ENCODE measurements at regions not wholly inside any gene's neighbourhood (a gene's known extent, or its start where the extent isn't known, plus 50 kb on each side); places are given as distances from the start of the nearest gene placed in this dataset.

DNA sequence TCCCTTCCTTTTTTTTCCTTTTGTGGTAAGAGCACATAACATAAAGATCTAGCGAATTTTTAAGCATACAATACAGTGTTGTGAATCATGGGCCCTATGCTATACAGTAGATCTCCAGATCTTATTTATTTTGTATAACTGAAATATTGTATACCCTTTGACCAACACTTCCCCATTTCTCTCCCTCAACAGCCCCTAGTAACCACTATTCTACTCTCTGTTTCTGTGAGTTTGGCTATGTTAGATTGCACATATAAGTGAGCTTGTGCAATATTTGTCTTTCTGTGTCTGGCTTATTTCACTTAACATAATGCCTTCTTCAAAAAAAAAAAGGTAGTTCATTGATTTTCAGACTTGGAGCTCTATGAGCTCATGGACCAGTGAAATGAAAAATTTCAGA, 180.5 kb downstream of the C11orf91 start:
- no peak for DNase-seq

DNA sequence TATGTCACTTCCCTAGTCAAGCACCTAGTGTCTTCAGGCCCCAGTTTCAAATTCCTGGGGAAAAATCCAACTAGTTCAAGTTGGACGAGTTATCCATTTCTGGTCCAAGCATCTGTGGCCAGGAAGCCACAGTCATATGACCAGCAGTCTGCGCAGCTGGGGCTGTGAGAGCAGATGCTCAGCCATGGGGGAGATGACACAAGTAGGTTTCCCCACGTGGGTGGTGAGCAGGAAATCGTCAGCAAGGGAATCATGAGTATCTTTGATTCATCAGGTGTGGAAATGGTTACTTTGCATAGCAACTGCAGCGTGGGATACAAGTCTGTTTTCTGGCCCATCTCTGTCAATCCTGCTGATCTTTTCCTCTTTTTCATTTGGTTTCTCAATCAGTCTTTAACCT, 185.3 kb downstream of the C11orf91 start:
- DNase-seq, result no peak

DNA sequence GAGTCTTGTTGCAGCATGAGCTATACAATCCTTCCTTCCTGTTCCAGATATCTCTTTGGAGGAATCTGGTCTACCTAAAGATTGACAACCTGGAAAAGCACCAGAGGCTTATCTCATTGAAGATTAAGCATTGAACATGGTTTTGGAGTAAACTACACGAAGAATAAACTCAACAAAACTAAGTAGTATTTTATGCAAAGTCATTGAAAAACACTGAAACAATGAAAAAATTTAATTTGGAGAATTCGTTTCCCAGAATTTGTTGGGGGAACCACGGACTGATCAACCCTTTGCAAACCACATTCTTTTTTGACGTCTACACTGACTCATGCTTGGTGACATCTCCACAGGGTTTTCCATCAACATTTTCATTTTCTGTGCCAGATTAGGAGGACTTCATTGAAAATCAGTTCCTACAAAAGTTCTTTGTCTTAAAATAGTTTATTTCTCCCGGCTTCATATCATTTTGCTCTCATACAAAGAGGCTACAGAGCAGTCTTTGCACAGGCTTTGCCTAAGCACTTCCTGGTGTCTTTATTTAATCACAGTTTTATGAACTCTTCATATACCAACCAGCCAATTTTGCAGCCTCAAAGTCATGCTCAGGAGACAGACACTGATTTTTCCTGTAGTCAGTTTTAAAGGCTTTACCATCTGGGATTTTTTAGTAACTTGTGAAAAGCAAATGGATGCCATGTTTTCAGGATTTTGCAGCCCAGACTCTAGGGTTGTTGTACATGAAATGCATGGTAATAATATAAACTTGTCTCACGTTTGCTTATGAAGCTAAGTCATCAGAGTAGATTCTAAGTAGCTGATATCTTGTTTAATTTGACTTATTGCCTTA, 186.3 kb downstream of the C11orf91 start:
- no peak for DNase-seq

DNA sequence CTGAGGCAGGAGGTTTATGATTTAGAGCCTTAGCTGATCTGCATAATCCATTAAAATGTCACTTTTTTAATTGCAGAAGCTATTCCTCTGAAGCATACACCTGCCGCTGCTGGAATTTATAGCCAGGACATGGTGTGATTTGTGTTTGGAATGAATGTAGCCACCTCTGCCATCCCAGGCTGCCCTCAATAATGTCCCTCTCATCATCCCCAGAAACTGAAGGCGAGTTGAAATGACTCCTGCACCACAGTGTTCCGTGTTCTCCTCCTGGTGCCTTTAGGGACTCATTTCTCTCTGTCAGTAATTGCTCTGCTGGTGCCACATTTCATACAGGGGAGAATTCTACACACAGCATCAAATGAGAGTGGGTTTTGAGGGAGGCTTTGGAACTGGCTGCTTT, 191.0 kb downstream of the C11orf91 start:
- no peak for DNase-seq

DNA sequence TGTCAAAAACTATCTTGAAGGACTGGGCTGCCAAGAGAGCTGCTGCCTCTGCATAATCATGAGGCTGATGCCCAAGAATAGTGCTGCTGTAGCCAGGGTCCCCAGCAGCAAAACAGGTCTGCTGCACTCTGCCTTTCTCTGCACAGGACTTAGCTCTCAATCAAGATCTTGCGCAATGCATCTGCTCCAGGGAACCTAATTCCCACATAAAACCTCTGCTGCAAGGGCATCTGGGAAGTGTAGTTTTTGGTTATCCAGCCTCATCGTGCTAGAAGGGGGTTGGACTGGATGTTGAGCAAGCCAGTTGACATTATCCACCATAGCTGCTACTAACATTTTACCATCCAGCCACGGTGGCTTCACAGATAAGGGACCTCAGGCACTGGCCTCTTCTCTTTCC, 192.7 kb downstream of the C11orf91 start:
- peak; percentile 24 for DNase-seq

DNA sequence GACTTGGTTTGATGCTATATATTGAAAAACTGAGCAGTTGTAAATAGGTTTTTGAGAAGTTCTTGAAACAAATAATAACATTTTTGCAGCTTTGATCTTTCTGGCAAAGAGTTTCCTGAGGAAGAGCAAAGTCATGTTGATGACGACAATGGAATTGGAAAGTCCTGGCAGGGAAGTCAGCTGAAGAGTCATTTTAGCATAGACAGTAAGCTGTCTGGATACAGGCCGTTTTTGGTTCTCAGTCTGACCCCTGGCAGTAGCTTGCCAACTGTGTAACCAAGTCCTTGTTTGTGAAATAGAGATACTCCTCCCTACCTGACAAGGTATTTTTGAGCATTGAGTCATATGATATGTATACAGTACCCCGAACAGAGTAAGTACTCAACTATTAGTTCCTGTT, 193.3 kb downstream of the C11orf91 start:
- no peak for DNase-seq

DNA sequence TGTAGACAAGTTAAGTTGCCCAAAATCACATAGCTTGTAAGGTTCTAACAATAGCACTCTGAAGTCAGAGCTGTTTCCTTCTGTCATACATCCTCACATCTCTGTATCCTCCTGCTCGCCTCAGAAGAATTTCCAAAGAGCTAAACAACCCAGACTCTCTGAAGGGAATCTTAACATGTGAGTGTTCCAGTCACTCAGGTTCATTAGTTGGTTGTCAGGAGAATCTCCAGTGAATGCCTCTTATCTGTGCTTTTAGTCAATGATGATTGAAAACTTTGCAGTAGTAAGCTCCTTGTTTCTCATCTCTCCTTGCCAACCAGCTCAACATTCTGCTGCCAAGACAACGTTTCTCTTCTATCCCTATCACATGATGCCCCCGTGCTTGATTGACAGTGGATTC, 195.5 kb downstream of the C11orf91 start:
- DNase-seq, result no peak

DNA sequence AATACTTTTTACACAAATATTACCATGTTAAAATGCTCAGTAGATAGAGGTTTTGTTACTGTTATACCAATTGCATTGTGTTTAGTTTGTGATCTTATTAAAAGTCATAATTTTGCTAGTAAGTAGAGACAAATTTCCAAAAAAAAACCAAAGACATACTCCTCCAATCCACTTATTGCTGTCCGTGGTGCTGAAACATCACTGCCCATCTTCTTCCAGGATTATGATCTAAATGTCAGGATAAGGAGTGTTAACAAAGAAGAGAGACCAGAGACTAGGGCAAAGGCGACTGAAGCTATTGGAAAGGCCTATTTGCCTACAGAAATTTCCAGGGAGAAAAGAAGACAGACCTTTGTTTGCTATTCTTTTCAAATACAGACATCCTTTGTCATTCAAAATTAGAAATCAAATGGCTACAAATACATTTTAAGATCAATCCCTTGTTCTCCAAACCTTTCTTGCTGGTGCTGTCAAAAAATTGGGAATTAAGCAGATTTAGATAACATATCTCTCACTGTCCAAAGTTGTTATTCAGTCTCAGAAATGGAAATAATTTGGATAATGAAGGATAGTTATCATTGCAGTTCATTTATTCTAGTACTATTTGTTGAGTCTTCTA, 199.7 kb downstream of the C11orf91 start:
- DNase-seq, result peak; percentile 19

DNA sequence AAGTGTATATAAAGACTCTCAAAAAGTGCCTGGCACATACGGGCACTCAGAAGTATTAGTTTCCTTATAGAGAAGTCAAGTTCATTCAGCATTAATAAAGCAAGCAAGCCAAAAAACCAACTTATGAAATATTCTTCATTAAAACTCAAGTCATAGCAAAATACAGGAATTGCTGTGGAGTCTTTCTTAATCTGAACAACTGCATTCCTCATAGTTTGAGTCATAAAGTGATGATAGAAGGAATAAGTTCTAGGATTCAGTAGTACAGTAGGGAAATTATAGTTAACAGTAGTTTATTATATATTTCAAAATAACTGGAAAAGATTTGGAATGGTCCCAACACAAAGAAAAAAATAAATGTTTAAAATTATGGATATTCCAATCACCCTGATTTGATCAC, 200.3 kb downstream of the C11orf91 start:
- DNase-seq, result no peak

DNA sequence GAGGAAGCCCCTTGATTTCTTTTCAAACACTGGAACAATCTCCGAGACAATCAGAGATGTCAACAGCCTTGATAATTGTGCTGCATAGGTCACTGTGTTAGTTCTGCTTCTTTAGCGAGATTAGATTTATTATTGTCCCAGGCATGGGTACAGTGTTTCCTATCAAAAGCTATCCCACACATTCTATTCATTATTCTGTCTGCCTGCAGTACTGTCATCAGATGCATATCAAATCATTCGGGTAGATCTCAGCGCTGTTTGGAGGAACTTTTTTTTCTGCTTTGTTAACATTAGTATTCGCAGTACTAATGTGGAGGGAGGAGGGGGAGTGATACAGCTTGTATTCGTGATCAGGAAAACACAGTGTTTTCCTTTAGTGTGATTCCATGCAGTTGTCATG, 208.0 kb downstream of the C11orf91 start:
- no peak for DNase-seq

DNA sequence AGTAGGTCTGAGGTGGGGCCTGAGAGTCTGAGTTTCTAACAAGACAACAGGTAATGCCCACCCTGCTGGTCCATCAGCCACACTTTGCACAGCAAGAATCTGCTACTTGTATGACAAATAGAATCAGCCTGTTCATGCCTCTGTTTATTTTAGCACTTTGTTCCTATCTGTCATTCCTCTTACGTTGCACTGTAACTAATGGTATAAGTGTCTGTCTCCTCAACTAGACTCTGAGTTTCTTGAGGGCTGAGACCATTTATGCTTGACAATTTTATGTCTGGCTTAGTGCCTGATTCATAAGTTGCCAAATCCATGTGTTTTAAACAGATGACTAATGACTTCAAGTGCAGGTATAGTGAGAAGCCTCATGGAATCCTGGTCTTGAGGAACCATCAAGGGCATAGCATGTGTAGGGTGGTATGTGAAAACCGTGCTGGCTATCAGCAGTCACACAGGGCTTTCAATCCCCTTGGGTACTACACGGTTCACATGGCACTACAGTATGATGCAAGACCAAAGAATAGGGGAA, 209.7 kb downstream of the C11orf91 start:
- DNase-seq, result peak; percentile 2

DNA sequence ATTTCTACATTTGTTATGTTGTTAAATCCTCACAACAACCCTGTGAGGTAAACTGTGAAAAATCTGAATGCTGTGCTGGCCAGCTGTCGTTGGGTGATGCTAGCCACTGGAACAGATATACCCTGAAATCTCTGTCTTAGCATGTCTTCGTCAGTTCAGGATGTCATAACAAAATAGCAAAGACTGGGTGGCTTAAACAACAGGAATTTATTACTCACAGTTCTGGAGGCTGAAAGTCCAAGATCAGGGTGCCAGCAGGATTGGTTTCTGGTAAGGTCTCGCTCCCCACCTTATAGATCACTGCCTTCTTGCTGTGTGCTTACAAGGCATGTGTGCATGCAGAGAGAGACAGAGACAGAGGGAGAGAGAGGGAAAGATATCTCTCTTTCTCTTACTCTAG, 211.7 kb downstream of the C11orf91 start:
- no peak for DNase-seq

DNA sequence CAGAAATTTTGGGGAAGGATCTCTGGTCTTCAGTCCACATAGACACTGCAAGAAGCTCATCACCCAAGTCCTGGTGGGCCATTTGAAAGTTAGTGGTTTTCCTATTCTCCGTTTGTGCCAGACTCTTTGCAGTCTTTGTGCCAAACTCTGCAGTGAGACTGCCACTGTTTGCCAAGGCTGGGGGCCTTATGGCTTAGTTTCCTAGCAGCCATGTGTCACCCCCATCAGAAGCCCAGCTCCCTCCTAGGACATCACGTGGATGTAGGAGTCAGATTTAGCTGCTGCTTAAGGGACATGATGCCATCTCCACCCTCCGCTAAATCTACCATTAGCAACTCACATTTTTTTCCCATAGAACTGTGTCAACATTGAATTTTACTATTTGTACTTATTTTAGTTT, 220.0 kb downstream of the C11orf91 start:
- DNase-seq, result no peak

DNA sequence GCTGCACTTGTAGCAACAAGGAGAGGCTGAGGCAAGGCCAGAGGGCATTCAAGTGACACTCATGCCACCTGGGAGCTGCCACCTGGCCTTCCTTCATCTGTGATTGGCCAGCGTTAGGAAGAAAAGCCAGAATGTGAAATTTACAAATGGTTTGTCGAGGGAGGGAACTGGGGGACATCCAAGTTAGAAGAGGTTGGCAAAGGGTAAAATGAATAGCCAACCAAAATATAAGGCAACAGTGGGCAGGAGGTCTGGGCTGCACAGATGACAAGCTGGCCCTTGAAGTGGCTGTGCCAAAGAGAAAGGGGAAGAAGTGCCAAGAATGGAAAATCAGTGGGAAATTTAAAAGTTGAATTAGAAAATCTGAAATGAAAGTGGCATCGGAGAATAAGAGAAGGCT, 221.4 kb downstream of the C11orf91 start:
- DNase-seq, result no peak

DNA sequence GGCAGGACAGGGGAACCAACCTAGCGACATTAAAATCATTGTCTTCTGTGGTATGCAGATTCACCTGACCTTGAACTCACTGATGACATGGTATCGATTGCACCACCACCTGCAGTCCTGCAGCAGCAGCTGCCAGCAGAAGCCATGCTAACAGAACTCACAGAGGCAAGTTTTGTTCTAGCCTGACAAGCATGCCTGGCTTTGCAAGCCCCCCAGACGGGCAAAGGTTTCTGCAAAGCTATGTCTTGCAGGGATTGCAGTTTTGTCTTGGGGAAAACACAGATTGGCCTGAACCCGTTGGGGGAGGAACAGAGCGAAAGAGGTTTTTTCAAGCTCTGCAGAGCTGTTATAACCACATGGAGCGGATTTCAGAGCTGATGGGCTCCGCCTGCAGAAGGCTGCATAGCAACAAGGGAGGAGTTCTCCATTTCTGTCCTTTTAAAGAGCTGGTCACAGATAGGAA, 221.0 kb downstream of the HIPK3 start:
- peak; percentile 23 for DNase-seq

DNA sequence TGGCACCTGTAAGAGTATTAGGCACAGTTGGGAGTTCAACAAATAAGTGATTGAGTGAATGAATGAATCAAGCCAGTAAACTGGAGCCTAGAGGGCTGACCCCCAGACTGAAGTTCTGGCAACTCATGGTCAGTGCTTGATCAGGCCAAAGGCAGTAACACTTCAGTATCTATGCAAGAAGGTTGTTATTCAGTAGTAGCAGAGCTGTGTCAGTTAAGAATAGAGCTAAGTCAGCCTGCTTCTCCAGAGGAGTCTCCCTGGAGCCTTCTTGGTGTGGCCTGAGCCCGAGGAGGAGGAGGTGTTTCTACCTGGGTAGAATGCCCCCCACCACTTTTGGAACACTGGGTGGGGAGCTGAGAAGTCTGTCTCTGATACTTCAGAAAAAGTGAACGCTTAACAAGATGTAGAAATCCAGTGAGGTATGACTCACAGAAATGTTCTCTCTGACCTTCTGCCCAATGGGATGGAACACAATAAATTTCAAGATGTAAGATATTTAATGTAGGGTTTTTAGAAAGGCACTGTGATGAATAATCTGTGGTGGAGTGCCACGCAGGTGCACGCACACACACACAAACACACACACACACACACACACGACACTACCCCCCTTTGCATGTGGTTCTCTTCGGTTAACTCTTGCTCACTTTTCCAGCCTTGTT, 219.9 kb downstream of the HIPK3 start:
- DNase-seq, result no peak

DNA sequence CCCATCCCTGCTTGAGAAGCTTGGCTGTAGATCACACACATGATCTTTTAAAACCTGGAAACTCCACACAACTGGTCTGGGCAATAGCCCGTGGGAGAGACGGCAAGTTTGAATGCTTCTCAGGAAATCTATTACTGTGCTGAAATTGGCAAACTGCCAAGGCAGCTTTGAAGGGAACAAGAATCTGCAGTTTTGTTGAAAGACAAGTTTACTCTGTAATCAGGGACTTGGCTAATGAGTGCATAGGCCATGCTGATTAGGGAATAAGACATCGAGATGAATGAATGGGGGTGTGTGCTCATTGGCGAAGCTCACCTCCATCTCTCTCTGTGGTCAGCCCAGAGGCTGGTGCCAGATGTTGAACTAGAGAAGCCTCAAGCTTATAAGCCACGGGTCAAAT, 218.8 kb downstream of the HIPK3 start:
- DNase-seq, result peak; percentile 9

DNA sequence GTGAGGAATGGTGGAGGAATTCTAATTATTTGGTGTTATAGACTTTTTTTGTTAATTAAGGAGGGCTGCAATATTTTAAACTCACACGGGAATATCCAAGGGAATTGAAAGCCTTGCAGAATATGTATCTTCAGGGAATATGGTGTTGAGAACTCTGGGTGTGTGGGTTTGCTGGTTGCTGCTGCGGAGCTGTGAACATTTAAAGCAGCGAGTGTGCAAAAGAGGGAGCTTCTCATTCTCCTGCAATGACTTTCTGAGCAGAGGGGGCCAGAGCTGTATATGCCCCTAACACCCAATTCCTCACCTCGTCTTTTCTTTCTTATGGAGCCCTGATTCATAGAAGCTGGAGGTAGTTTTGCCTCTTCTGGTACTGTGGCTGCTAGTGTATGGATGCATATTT, 217.7 kb downstream of the HIPK3 start:
- DNase-seq, result no peak

DNA sequence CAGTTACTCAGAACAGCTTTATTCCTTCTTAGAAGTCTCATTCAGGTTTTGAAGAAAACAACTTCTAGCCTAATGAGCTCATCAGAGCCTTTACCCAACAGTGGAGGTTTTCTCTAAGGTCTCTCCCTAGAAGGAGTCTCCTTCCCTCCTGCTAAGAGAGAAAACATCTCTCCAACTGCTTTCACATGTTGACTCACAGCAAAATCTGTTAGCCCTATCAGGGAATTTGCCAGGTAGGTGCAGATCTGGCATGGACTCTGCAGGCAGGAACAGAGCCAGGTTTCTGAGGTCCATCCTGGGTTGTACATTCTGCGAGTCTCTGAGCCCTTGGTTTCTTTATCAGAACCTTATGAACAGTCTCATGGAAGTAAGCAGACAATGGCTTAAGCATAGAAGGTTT, 214.4 kb downstream of the HIPK3 start:
- DNase-seq, result no peak

DNA sequence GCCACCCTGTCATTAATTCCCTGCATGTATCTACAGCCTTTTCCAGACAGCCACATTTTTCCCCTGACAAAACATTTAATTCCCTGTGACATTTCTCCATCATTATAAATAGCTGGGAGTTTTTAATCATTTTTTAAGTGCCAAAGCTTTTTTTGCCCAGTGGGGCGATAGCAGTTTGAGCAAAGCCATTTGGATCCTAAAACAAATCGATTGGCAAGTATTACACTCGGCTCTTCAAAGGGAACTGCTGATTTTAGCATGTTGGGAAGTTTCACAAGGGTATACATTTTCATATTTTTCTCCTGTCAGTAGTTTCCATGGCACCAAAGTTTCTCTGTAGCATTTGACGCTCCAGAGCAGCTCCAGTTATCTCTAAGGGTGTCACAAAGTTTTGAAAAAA, 210.8 kb downstream of the HIPK3 start:
- no peak for DNase-seq

DNA sequence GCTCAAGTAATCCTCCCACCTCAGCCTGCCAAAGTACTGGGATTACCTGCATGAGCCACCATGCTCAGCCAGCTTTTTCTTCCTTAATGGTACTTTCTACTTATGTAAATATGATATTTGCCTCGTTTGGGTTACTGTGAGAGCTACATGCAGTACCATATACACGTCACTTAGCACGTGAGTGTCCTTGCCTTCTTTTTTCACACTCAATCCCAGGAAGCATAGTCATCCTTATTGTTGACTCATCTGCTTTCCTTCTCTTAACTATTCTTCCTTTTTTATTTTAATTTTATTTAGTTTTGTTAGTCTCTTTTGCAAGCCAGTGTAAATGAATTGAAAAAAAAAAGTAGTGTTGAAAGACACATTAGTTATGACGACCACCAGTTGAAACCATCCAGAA, 205.9 kb downstream of the HIPK3 start:
- DNase-seq, result no peak

DNA sequence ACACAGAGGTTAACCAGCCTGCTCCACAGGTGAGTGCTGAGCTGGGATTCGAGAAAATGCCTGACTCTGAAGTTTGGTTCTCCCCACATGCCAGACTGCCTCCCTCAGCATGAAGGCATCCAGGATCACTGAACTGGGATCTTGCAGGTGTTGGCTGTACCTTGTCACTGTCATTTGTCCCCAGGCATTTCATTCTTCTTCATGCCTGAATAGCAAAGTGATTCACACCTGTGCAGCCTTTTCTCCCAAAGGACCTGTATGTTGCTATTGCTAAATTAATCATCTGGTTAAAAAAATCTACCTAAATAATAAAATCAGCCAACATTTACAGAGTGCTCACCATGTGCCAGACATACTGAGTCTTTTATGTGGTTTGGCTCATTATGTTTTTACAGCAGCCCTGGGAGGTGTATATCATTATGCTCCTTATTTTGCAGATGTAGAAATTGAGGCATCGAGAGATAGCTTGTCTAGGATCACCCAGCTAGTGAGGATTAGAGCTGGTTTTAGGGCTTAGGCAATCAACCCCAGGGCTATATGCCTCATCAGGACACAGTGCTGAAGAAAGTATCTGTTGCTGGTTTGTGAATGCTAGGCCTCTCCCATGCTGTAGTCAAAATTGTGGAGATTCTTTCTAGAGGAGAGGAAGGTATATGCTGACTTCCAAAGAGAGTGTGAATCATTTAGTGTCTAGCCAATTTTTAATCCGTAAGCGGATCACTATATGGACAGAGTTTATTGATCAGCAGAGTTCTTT, 204.4 kb downstream of the HIPK3 start:
- DNase-seq, result no peak

DNA sequence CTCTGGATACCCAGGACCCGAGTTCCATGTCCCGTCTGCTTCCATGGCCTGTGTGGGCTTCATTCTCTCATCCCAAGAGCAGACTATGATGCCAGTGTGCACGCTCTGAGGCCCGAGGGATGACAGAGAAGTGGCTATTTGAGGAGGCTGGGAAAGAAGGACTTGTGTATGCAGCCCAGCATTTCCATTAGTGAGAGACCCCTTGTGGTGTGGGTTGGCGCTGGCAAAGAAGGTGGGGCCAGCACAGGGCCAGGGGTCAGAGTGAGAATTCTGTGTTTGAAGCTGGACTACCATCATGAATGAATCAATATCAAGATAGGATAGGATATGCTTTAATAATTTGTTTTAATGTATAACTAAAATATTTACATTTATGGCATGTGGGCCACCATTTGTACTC, 200.8 kb downstream of the HIPK3 start:
- no peak for DNase-seq
